ENCODE measurements at regions not wholly inside any gene's neighbourhood (a gene's known extent, or its start where the extent isn't known, plus 50 kb on each side); places are given as distances from the start of the nearest gene placed in this dataset.

DNA sequence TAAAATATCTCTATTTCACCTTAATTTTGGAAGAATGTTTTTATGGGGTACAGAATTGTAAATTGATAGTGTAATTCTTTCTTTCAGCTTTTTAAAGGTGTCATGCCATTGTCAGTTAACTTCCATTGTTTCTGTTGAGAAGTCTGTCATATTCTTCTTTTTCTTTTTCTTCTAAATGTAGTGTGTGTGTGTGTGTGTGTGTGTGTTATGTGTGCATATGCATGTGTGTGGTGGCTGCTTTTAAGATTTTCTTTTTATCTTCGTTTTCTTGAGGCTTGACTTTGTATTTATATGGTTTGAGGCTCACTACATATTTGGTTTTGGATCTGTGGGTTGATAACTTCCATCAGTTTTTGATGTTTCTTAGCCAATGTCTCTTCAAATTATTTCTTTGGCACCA, 176.5 kb downstream of the OGFRL1 start:
- TF ChIP-seq CTCF (IDR thresholded peaks at IDR 0.05; ENCODE audit: low read depth, low read length, missing input control): no peak
- no peak for TF ChIP-seq TAF1 (conservative IDR thresholded peaks at IDR 0.05)
- no peak for TF ChIP-seq NR2F2 (IDR thresholded peaks at IDR 0.05)
- no peak for TF ChIP-seq EGR1 (IDR thresholded peaks at IDR 0.05; ENCODE audit: low read depth in 2 of 2)
- no peak for TF ChIP-seq YY1 (IDR thresholded peaks at IDR 0.05)
- TF ChIP-seq GABPA (IDR thresholded peaks at IDR 0.05 in 1 of 2, conservative IDR thresholded peaks at IDR 0.05 in 1 of 2): no peak
- TF ChIP-seq, protein P1, sequence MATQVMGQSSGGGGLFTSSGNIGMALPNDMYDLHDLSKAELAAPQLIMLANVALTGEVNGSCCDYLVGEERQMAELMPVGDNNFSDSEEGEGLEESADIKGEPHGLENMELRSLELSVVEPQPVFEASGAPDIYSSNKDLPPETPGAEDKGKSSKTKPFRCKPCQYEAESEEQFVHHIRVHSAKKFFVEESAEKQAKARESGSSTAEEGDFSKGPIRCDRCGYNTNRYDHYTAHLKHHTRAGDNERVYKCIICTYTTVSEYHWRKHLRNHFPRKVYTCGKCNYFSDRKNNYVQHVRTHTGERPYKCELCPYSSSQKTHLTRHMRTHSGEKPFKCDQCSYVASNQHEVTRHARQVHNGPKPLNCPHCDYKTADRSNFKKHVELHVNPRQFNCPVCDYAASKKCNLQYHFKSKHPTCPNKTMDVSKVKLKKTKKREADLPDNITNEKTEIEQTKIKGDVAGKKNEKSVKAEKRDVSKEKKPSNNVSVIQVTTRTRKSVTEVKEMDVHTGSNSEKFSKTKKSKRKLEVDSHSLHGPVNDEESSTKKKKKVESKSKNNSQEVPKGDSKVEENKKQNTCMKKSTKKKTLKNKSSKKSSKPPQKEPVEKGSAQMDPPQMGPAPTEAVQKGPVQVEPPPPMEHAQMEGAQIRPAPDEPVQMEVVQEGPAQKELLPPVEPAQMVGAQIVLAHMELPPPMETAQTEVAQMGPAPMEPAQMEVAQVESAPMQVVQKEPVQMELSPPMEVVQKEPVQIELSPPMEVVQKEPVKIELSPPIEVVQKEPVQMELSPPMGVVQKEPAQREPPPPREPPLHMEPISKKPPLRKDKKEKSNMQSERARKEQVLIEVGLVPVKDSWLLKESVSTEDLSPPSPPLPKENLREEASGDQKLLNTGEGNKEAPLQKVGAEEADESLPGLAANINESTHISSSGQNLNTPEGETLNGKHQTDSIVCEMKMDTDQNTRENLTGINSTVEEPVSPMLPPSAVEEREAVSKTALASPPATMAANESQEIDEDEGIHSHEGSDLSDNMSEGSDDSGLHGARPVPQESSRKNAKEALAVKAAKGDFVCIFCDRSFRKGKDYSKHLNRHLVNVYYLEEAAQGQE (IDR thresholded peaks at IDR 0.05): no peak
- no peak for TF ChIP-seq FOXA1 (IDR thresholded peaks at IDR 0.05)
- no peak for TF ChIP-seq SP1 (IDR thresholded peaks at IDR 0.05)
- no peak for TF ChIP-seq MAX (IDR thresholded peaks at IDR 0.05)
- no peak for TF ChIP-seq ATF3 (IDR thresholded peaks at IDR 0.05)
- no peak for TF ChIP-seq RXRA (IDR thresholded peaks at IDR 0.05)
- TF ChIP-seq RAD21 (IDR thresholded peaks at IDR 0.05): no peak

Measured in liver (tissue), 3 donors.